AG04450 (cell line): ENCODE measurements at regions not wholly inside any gene's neighbourhood (a gene's known extent, or its start where the extent isn't known, plus 50 kb on each side); places are given as distances from the start of the nearest gene placed in this dataset.
"Not testable (repeated sequence)": the region's sequence is repeated elsewhere in the genome, so short reads cannot be mapped to it uniquely, and the experiment has no call there.

Experiments used
- CTCF ChIA-PET: fragments of 300-600, 350-600 bp; formaldehyde crosslinking; extraction: SDS; loops from one replicate; lab custom pipeline; 2022; ENCODE audit warnings: antibody characterized with exemption, inconsistent platforms; lab: Charles Lee
- POLR2A ChIA-PET: fragments of 350-600 bp; formaldehyde crosslinking; extraction: SDS; loops from one replicate; lab custom pipeline; 2021; ENCODE audit warnings: antibody characterized with exemption, inconsistent platforms; lab: Yijun Ruan, JAX
- DNase-seq: peaks from one replicate; pipeline ENCODE4 v3.0.0-alpha.2; 2011; ENCODE audit warnings: low read depth, low spot score
- H3K27ac ChIP-seq: one replicate; pipeline ENCODE4 v1.5.1; 2012; ENCODE audit warnings: low read depth, low read length, control low read depth
- H3K27me3 ChIP-seq: one replicate; pipeline ENCODE4 v1.6.0; 2012; ENCODE audit warnings: low read length; ENCODE audit not compliant: control insufficient read depth, insufficient read depth
- H3K4me3 ChIP-seq: 2 replicates; pipeline ENCODE4 v1.5.1; 2011; ENCODE audit warnings: mild to moderate bottlenecking, low read depth, low read length, control low read depth
- H3K9me3 ChIP-seq: 2 replicates; pipeline ENCODE4 v1.5.1; 2012; ENCODE audit warnings: low read length; ENCODE audit not compliant: control insufficient read depth, insufficient read depth
- TF ChIP-seq, protein P1 (sequence below): IDR thresholded peaks from 2 replicates; pipeline ENCODE4 v1.5.1; 2011; ENCODE audit warnings: low read depth, low read length, control low read depth, inconsistent platforms

DNA sequence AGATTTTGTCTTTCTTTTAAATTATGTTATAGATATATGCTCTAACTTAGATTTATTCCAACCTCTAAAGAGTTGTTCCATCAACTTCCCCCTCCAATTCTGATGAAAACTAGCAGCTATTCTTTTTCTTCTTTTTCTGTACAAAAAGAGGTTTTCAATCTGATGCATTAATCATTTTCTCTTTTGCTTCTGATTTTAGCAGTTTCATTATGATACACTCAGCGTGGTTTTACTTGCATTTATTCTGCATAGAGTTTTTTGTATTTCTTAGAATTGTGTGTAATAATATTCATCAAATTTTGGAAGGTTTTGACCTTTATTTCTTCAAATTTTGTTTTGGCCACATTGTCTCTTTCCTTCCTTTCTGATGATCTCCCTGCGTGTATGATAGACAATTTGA lies 968.1 kb upstream of the CDH18 start:
- ChIA-PET CTCF (no interaction called here), POLR2A (no interaction called here)
- Histone ChIP-seq H3K27me3 (no peaks in the 10 kb centered on the region), H3K4me3 (no peak overlapping the region), H3K9me3 (no peaks in the 10 kb centered on the region; the same call in 1 of the 2 replicates), H3K27ac (no peak overlapping the region)
- TF ChIP-seq, protein P1, sequence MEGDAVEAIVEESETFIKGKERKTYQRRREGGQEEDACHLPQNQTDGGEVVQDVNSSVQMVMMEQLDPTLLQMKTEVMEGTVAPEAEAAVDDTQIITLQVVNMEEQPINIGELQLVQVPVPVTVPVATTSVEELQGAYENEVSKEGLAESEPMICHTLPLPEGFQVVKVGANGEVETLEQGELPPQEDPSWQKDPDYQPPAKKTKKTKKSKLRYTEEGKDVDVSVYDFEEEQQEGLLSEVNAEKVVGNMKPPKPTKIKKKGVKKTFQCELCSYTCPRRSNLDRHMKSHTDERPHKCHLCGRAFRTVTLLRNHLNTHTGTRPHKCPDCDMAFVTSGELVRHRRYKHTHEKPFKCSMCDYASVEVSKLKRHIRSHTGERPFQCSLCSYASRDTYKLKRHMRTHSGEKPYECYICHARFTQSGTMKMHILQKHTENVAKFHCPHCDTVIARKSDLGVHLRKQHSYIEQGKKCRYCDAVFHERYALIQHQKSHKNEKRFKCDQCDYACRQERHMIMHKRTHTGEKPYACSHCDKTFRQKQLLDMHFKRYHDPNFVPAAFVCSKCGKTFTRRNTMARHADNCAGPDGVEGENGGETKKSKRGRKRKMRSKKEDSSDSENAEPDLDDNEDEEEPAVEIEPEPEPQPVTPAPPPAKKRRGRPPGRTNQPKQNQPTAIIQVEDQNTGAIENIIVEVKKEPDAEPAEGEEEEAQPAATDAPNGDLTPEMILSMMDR: no peak
- DNase-seq: no peak

DNA sequence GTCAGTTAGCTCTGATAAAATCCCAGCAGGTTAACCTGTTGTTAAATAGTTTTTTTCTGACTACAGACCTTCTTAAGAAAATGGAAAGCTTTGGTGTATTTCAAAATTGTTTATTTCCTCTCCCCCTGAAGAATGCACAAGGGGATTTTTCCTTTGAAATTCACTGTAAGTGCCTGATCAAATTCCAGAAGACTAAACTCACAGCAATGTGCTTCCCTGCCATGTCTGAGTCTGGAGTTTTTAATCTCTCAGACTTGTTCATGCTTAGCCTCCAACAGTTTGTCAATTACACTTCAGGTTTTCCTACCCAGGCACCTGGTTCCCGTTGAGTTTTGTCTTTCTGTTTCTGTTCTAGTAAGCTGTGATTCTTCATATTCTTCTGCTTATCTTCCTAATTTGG lies 961.6 kb upstream of the CDH18 start:
- TF ChIP-seq, protein P1: no peak
- no peaks in the 10 kb centered on the region for H3K27me3 ChIP-seq
- H3K4me3 ChIP-seq: no peak overlapping the region
- H3K27ac ChIP-seq: no peak overlapping the region
- DNase-seq: no peak
- POLR2A ChIA-PET: no interaction called here
- H3K9me3 ChIP-seq: no peaks in the 10 kb centered on the region
- CTCF ChIA-PET: no interaction called here

DNA sequence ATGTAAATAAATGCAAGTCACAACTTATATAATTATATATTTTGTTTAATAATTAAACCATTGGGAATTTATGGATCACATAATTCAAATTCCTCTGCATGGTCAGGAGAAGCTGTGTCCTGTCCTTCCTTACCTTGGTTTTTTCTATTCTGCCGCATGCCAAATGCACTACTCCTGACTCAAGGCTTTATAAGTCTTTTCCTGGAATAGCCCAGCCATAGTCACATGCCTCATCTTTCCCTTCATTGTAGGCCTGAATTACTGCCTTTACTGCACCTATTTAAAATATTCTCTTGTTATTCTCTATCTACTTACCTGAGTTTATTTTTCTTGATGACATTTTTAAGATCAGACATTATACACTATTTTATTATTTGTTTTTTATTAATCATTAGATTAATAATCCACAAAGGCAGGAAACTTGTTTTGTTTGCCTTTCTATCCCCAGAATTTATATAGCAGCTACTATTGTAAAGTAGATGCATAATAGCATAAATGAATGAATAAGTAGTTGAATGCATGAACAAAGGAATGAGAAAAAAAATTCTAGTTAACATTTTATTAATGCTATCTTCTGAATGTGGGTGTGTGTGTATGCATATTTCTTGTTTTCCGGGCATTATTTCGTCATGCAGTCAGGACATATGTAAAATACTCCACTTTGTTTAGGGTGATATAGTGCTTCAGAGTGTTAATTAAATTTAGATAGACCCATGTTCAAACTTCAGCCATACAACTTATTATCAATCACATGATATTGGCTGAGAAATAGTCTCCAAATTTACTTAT lies 955.4 kb upstream of the CDH18 start:
- CTCF ChIA-PET, DNase-seq, H3K27ac ChIP-seq, H3K4me3 ChIP-seq, H3K9me3 ChIP-seq, H3K27me3 ChIP-seq, POLR2A ChIA-PET: not testable (repeated sequence)

DNA sequence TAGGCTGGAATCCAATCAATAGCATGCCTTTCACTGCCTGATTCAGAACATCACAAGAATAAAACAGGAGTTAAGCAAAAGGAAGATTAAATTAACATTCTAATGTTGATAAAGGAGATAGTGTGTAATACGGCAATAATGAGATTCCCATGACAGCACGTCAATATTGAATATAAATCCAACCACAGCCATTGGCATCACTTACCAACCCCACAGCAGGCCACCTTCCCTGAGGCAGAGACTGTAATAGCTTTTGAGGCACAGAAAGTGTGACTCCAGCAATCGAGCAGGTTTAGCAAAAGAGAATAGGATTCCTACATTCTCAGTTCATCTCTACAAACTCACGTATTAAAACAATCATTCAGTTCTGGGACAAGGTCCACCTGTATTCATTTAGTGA lies 954.6 kb upstream of the CDH18 start:
- POLR2A ChIA-PET, H3K27ac ChIP-seq, H3K27me3 ChIP-seq, H3K9me3 ChIP-seq, DNase-seq, H3K4me3 ChIP-seq, CTCF ChIA-PET: not testable (repeated sequence)

DNA sequence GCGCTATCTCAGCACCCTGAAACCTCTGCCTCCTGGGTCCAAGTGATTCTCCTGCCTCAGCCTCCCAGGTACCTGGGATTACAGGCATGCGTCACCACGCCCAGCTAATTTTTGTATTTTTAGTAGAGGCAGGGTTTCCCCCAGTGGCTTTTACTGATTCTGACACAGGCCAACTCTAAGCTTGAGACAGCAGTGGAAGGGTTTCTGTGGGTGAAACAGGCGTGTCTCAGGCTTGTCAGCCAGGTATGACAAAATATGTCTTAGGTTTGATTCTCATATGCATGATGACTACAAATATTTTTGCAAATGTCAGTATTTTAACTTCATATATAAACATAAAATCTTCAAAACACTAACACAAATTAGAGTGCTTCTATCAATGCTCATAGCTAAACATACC lies 952.8 kb upstream of the CDH18 start:
- H3K27me3 ChIP-seq, CTCF ChIA-PET, H3K27ac ChIP-seq, H3K4me3 ChIP-seq, POLR2A ChIA-PET, DNase-seq, H3K9me3 ChIP-seq: not testable (repeated sequence)

DNA sequence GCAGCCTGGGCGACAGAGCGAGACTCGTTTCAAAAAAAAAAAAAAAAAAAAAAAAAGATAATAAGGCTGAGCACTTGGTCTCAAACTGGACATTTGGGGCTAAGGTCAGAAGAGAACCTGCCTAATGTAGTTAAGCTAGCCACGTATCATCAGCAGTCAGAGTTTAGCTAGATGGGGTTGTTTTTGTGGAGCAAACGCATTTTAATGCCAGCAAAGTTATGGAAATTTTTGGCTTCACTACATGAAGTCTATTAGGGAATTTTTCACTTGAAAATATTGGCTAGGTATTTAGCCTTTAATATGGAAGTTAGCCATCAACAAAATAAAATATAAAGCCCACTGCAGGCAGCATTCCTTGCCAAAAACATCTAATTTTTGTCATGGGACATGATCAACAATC lies 902.9 kb upstream of the CDH18 start:
- POLR2A ChIA-PET, H3K9me3 ChIP-seq, H3K4me3 ChIP-seq, H3K27me3 ChIP-seq, CTCF ChIA-PET, H3K27ac ChIP-seq, DNase-seq: not testable (repeated sequence)

DNA sequence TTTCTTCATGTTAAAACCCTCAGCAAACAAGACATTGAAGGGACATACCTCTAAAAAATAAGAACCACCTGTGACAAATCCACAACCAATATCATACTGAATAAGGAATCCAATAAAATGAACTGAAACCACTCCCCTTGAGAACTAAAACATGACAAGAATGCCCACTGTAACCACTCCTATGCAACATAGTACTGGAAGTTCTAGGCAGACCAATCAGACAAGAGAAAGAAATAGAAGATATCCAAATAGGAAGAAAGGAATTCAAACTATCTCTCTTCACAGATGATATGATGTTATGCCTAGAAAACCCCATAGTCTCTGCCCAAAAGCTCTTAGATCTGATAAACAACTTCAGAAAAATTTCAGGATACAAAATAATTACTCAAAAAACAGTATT lies 887.7 kb upstream of the CDH18 start:
- POLR2A ChIA-PET, H3K27ac ChIP-seq, H3K9me3 ChIP-seq, H3K4me3 ChIP-seq, DNase-seq, H3K27me3 ChIP-seq, CTCF ChIA-PET: not testable (repeated sequence)

DNA sequence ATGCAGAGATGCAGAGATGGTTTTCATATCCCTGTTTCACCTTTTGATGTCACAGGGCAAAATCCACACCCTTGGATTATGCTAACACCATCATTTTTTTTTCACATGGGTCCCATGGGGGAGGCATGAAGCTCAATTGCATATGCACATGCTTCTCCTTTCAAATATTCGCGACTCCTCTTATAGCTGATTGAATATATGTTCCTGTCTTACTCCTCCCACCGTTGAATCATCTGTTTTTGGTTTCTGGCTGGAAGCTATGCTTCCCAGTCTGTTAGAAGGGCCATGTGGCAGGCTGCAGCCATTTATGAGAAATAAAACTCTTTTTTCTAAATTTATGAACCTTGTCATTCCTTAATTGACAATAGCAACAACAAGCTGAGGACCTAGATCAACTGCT lies 877.9 kb upstream of the CDH18 start:
- CTCF ChIA-PET, H3K27me3 ChIP-seq, POLR2A ChIA-PET, H3K27ac ChIP-seq, H3K4me3 ChIP-seq, DNase-seq, H3K9me3 ChIP-seq: not testable (repeated sequence)
